ENCODE measurements at regions not wholly inside any gene's neighbourhood (a gene's known extent, or its start where the extent isn't known, plus 50 kb on each side); places are given as distances from the start of the nearest gene placed in this dataset.

DNA sequence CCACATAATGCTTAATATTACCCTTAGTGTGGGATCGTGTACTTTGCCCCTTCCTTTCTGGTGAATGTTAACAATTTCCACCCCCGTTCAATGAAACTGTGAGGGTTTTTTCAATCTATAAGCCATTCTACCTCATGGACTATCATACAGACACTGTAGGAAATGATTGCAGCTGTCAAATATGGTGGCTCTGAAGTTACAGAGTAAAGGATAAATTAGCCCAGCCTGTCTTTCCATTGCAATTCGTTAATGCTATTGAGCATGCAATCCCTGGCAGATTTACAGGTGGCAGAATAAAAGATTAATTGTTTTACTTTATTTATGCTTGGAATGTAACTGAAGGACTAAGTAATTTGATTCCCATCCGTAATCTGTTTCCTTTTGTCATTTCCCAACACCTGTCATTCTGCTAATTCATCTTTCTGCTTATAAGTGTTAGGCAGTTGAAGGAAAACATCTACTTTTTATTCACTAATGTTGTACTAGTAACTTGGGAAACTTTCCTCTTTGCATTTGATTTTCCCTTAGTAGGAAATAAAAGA is 1211.6 kb upstream of the LRRN3 start:
- no peak overlapping the region for H3K23ac ChIP-seq (ENCODE audit: low read depth, low read length)
- H3K9me1 ChIP-seq (ENCODE audit: insufficient read depth, low read length): no peaks in the 10 kb centered on the region
- in situ Hi-C loops (cut with MboI; ENCODE audit: low sequenced_read_pairs): no loop called here
- H4K20me1 ChIP-seq (ENCODE audit: insufficient read depth, low read length): no peaks in the 10 kb centered on the region
- H3K79me1 ChIP-seq (ENCODE audit: low read depth in 1 of 2, low read length in 2 of 2): no peaks in the 10 kb centered on the region
- DNase-seq (no peak), ATAC-seq (ENCODE audit: low read depth) (no peak)
- BruUV-seq (replicated peaks): no TSS peak
- H3K36me3 ChIP-seq (ENCODE audit: control insufficient read depth, insufficient read depth, low read length): no peaks in the 10 kb centered on the region
- WGBS, 2 experiments (ENCODE audit: extremely low coverage in 2 of 2, insufficient read length in 1 of 2): no CpG with 5 or more reads among the region's 4 CpGs
- dilution Hi-C loops (cut with HindIII; ENCODE audit: low sequenced_read_pairs, unreplicated experiment): no loop called here
- no peak overlapping the region for H2AK5ac ChIP-seq (ENCODE audit: low read depth, low read length)
- no peak overlapping the region for H2BK20ac ChIP-seq (ENCODE audit: low read depth, low read length)
- intact Hi-C loops (cut with micrococcal nuclease): no loop called here
- H3K4me1 ChIP-seq (ENCODE audit: control insufficient read depth, insufficient read depth, low read length): no peaks in the 10 kb centered on the region
- H3K9me3 ChIP-seq (ENCODE audit: control insufficient read depth, insufficient read depth, low read length): no peaks in the 10 kb centered on the region
- H2BK120ac ChIP-seq (ENCODE audit: low read depth, low read length): no peak overlapping the region
- H3K18ac ChIP-seq (ENCODE audit: low read depth, low read length): no peak overlapping the region
- H3K56ac ChIP-seq (ENCODE audit: extremely low read depth, insufficient read depth, low read length): no peak overlapping the region
- TF ChIP-seq SMC3 (IDR thresholded peaks at IDR 0.05; ENCODE audit: low read depth, low read length): no peak
- no peak for TF ChIP-seq RAD21 (IDR thresholded peaks at IDR 0.05; ENCODE audit: low read length)
- no peak for TF ChIP-seq NFE2L2 (IDR thresholded peaks at IDR 0.05; ENCODE audit: low read depth, low read length)
- TF ChIP-seq RCOR1 (IDR thresholded peaks at IDR 0.05; ENCODE audit: insufficient replicate concordance, low read length): no peak
- TF ChIP-seq RFX5 (IDR thresholded peaks at IDR 0.05; ENCODE audit: low read depth, low read length): no peak
- TF ChIP-seq POLR2A (IDR thresholded peaks at IDR 0.05; ENCODE audit: low read depth, low read length): no peak
- TF ChIP-seq CHD1 (IDR thresholded peaks at IDR 0.05; ENCODE audit: low read depth, low read length): no peak
- TF ChIP-seq BHLHE40 (IDR thresholded peaks at IDR 0.05; ENCODE audit: low read depth, low read length): no peak
- no peak for TF ChIP-seq MXI1 (IDR thresholded peaks at IDR 0.05; ENCODE audit: borderline replicate concordance, low read depth, low read length)
- TF ChIP-seq, protein P1, sequence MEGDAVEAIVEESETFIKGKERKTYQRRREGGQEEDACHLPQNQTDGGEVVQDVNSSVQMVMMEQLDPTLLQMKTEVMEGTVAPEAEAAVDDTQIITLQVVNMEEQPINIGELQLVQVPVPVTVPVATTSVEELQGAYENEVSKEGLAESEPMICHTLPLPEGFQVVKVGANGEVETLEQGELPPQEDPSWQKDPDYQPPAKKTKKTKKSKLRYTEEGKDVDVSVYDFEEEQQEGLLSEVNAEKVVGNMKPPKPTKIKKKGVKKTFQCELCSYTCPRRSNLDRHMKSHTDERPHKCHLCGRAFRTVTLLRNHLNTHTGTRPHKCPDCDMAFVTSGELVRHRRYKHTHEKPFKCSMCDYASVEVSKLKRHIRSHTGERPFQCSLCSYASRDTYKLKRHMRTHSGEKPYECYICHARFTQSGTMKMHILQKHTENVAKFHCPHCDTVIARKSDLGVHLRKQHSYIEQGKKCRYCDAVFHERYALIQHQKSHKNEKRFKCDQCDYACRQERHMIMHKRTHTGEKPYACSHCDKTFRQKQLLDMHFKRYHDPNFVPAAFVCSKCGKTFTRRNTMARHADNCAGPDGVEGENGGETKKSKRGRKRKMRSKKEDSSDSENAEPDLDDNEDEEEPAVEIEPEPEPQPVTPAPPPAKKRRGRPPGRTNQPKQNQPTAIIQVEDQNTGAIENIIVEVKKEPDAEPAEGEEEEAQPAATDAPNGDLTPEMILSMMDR (conservative IDR thresholded peaks at IDR 0.05; ENCODE audit: low read depth, low read length): no peak
- TF ChIP-seq, protein P2, sequence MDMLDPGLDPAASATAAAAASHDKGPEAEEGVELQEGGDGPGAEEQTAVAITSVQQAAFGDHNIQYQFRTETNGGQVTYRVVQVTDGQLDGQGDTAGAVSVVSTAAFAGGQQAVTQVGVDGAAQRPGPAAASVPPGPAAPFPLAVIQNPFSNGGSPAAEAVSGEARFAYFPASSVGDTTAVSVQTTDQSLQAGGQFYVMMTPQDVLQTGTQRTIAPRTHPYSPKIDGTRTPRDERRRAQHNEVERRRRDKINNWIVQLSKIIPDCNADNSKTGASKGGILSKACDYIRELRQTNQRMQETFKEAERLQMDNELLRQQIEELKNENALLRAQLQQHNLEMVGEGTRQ (IDR thresholded peaks at IDR 0.05; ENCODE audit: low read depth, low read length): no peak
- TF ChIP-seq, protein P3, sequence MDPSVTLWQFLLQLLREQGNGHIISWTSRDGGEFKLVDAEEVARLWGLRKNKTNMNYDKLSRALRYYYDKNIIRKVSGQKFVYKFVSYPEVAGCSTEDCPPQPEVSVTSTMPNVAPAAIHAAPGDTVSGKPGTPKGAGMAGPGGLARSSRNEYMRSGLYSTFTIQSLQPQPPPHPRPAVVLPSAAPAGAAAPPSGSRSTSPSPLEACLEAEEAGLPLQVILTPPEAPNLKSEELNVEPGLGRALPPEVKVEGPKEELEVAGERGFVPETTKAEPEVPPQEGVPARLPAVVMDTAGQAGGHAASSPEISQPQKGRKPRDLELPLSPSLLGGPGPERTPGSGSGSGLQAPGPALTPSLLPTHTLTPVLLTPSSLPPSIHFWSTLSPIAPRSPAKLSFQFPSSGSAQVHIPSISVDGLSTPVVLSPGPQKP (IDR thresholded peaks at IDR 0.05; ENCODE audit: borderline replicate concordance, low read depth, low read length): no peak
- H4K91ac ChIP-seq (ENCODE audit: insufficient read depth, low read depth, low read length): no peak overlapping the region
- CTCF ChIA-PET: no interaction called here
- no peak overlapping the region for H3K14ac ChIP-seq (replicated peaks; ENCODE audit: low read depth, low read length)
- no peak overlapping the region for H3K27ac ChIP-seq (ENCODE audit: insufficient read depth, low read length)
- H2AK9ac ChIP-seq (replicated peaks; ENCODE audit: low read depth, low read length, poor library complexity): no peak overlapping the region
- H3K4me3 ChIP-seq (ENCODE audit: insufficient read depth, low read depth, low read length): no peak overlapping the region
- H3K27me3 ChIP-seq (ENCODE audit: control insufficient read depth, insufficient read depth, low read length): no peaks in the 10 kb centered on the region
- no peak overlapping the region for H2AFZ ChIP-seq (replicated peaks; ENCODE audit: low read length, poor library complexity)
- H3K4me2 ChIP-seq (ENCODE audit: low read depth, low read length): no peak overlapping the region
- no peak overlapping the region for H4K5ac ChIP-seq (ENCODE audit: low read depth, low read length)
- no peak overlapping the region for H3K9ac ChIP-seq (ENCODE audit: low read depth, low read length)
- no peak overlapping the region for H3K4ac ChIP-seq (ENCODE audit: low read depth, low read length)
- POLR2A ChIA-PET (ENCODE audit: unreplicated experiment): no interaction called here
- H2BK5ac ChIP-seq (ENCODE audit: low read depth, low read length, poor library complexity, severe bottlenecking): no peak overlapping the region
- no peak overlapping the region for H4K8ac ChIP-seq (ENCODE audit: low read depth in 2 of 2, low read length in 2 of 2)
- no peak overlapping the region for H2BK15ac ChIP-seq (ENCODE audit: low read depth, low read length)
